Calu3 (cell line): ENCODE measurements at regions not wholly inside any gene's neighbourhood (a gene's known extent, or its start where the extent isn't known, plus 50 kb on each side); places are given as distances from the start of the nearest gene placed in this dataset.

ENCODE experiments used
- BruUV-seq: library from RNA; stranded (reverse); fragments of 400-500 nt; replicated peaks from 2 replicates; lab custom pipeline; 2021; lab: Mats Ljungman, UMichigan
- CTCF ChIA-PET: fragments of 300-600 bp; sonication (Branson Sonifier 250); formaldehyde crosslinking; loops from one replicate; lab custom pipeline; 2022; ENCODE audit warnings: antibody characterized with exemption; lab: Charles Lee
- DNase-seq: peaks from one replicate; pipeline ENCODE4 v3.0.0; 2022
- H3K27ac Mint-ChIP-seq: one replicate; pipeline ENCODE4 v1.8.0; 2022; ENCODE audit warnings: mixed read lengths; ENCODE audit not compliant: unreplicated experiment
- H3K27me3 Mint-ChIP-seq: one replicate; pipeline ENCODE4 v1.8.0; 2022; ENCODE audit warnings: mixed read lengths; ENCODE audit not compliant: unreplicated experiment
- H3K36me3 Mint-ChIP-seq: one replicate; pipeline ENCODE4 v1.8.0; 2022; ENCODE audit warnings: mild to moderate bottlenecking, moderate library complexity, mixed read lengths; ENCODE audit not compliant: insufficient read depth, unreplicated experiment
- H3K4me1 Mint-ChIP-seq: one replicate; pipeline ENCODE4 v1.8.0; 2022; ENCODE audit warnings: mild to moderate bottlenecking, low read depth, mixed read lengths; ENCODE audit not compliant: unreplicated experiment
- H3K4me3 Mint-ChIP-seq: one replicate; pipeline ENCODE4 v1.8.0; 2022; ENCODE audit warnings: mild to moderate bottlenecking, low read depth, moderate library complexity, mixed read lengths; ENCODE audit not compliant: unreplicated experiment
- H3K9me3 Mint-ChIP-seq: one replicate; pipeline ENCODE4 v1.8.0; 2022; ENCODE audit warnings: low read depth, mixed read lengths; ENCODE audit not compliant: unreplicated experiment
- intact Hi-C: fragments of 100-400 bp; cut with micrococcal nuclease; formaldehyde crosslinking; loops from one replicate; pipeline ENCODE4 v1.10.0; 2022; ENCODE audit not compliant: unreplicated experiment
- TF ChIP-seq, protein P1 (sequence below): fragments of 200-600 bp; IDR thresholded peaks from one replicate; pipeline ENCODE4 v1.8.0; 2022; ENCODE audit warnings: antibody characterized with exemption; ENCODE audit not compliant: unreplicated experiment

- Mint-ChIP-seq H3K9me3 (no peaks in the 10 kb centered on the region), H3K27ac (no peak overlapping the region), H3K27me3 (peaks cover 13% of the 10 kb centered on the region), H3K4me1 (peaks cover 6% of the 10 kb centered on the region), H3K4me3 (no peak overlapping the region), H3K36me3 (no peaks in the 10 kb centered on the region)
- no peak for DNase-seq
- TF ChIP-seq, protein P1, sequence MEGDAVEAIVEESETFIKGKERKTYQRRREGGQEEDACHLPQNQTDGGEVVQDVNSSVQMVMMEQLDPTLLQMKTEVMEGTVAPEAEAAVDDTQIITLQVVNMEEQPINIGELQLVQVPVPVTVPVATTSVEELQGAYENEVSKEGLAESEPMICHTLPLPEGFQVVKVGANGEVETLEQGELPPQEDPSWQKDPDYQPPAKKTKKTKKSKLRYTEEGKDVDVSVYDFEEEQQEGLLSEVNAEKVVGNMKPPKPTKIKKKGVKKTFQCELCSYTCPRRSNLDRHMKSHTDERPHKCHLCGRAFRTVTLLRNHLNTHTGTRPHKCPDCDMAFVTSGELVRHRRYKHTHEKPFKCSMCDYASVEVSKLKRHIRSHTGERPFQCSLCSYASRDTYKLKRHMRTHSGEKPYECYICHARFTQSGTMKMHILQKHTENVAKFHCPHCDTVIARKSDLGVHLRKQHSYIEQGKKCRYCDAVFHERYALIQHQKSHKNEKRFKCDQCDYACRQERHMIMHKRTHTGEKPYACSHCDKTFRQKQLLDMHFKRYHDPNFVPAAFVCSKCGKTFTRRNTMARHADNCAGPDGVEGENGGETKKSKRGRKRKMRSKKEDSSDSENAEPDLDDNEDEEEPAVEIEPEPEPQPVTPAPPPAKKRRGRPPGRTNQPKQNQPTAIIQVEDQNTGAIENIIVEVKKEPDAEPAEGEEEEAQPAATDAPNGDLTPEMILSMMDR, result no peak
- BruUV-seq, result no TSS peak
- intact Hi-C loops, result no loop called here
- CTCF ChIA-PET, result interaction anchor here (0.6 kb wide), 1 partner anchor 45 kb away, joined by 7 read pairs; no protein-coding TSS in a partner anchor
Observed at GRCh38 chrX:21150208-21150607, 224.0 kb upstream of the CNKSR2 start.

DNA sequence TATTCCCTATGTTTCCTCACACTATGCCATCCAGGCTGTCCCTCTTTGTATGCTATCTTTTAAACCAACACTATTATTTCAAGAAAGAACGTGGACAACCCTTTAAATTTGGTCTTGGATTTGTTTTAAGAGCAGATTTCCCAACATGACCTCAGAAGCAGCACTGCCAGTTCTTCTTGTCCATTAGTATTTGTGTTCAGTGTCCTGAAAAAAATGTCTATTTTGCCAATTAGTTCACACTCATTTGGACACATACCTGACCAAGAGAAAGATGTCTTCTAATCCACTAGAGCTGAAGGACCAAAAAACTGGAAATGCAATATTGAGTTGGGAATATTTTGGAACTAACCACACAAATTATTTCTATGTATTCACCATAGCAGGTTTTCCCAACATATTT is 223.2 kb upstream of the CNKSR2 start:
- no TSS peak for BruUV-seq
- intact Hi-C loops, result no loop called here
- TF ChIP-seq, protein P1, result no peak
- DNase-seq, result no peak
- no peaks in the 10 kb centered on the region for H3K9me3 Mint-ChIP-seq
- no peak overlapping the region for H3K27ac Mint-ChIP-seq
- no peaks in the 10 kb centered on the region for H3K36me3 Mint-ChIP-seq
- peaks cover 6% of the 10 kb centered on the region for H3K4me1 Mint-ChIP-seq
- CTCF ChIA-PET, result no interaction called here
- H3K4me3 Mint-ChIP-seq, result no peak overlapping the region
- peaks cover 13% of the 10 kb centered on the region for H3K27me3 Mint-ChIP-seq

DNA sequence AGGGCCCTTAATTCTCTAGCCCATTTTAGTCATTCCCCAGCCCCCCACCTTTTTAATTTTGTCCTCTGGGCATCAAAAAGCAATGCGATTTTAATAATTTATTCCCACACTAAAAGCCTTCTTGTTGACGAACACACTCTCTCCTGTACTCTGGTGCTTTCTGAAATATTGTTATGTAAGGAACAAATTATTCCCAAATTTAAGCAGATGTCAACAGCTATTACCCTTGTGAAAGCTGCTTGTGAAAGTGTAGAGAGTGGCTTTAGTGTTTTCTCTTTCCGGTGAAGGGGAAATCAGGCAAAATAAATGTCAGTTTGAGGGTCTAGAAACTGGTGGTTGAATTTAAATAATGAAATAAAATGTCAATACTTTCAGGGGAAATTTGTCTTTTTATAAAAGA is 221.2 kb upstream of the CNKSR2 start:
- no peaks in the 10 kb centered on the region for H3K36me3 Mint-ChIP-seq
- no peak overlapping the region for H3K27ac Mint-ChIP-seq
- H3K9me3 Mint-ChIP-seq, result no peaks in the 10 kb centered on the region
- peaks cover 6% of the 10 kb centered on the region for H3K4me1 Mint-ChIP-seq
- CTCF ChIA-PET, result no interaction called here
- H3K27me3 Mint-ChIP-seq, result peaks cover 13% of the 10 kb centered on the region
- H3K4me3 Mint-ChIP-seq, result no peak overlapping the region
- BruUV-seq, result no TSS peak
- intact Hi-C loops, result no loop called here
- TF ChIP-seq, protein P1, result no peak
- DNase-seq, result no peak

DNA sequence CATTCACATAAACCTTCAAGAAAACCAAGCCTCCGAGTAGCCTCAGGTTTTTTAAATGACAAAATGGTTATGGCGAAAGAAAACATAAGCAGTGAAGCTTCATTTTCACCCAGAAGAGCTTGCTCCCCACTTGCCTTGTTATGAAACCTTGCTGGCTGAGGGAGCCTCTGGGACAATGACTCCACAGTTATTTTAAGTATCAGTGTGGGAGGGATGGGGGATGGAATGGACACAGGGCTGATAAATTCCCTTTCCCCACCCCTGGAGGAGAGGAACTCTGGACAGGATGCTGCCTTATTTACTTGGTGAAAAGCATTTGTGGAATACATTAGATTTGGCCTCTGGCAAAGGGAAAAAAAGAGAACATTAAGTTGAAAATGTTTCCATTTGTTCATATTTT is 220.7 kb upstream of the CNKSR2 start:
- H3K4me1 Mint-ChIP-seq, result peaks cover 6% of the 10 kb centered on the region
- H3K4me3 Mint-ChIP-seq, result no peak overlapping the region
- TF ChIP-seq, protein P1, result no peak
- peaks cover 13% of the 10 kb centered on the region for H3K27me3 Mint-ChIP-seq
- CTCF ChIA-PET, result no interaction called here
- no peak overlapping the region for H3K27ac Mint-ChIP-seq
- no TSS peak for BruUV-seq
- intact Hi-C loops, result no loop called here
- H3K36me3 Mint-ChIP-seq, result no peaks in the 10 kb centered on the region
- no peaks in the 10 kb centered on the region for H3K9me3 Mint-ChIP-seq
- no peak for DNase-seq

- no peaks in the 10 kb centered on the region for H3K27me3 Mint-ChIP-seq
- BruUV-seq, result no TSS peak
- no peaks in the 10 kb centered on the region for H3K9me3 Mint-ChIP-seq
- TF ChIP-seq, protein P1, result no peak
- H3K4me3 Mint-ChIP-seq, result no peak overlapping the region
- no peaks in the 10 kb centered on the region for H3K4me1 Mint-ChIP-seq
- CTCF ChIA-PET, result no interaction called here
- H3K36me3 Mint-ChIP-seq, result no peaks in the 10 kb centered on the region
- intact Hi-C loops, result no loop called here
- no peak for DNase-seq
- no peak overlapping the region for H3K27ac Mint-ChIP-seq
Observed at GRCh38 chrX:21155916-21156315, 218.3 kb upstream of the CNKSR2 start.
